ENCODE measurements at regions not wholly inside any gene's neighbourhood (a gene's known extent, or its start where the extent isn't known, plus 50 kb on each side); places are given as distances from the start of the nearest gene placed in this dataset.

- H3K27me3 ChIP-seq (ENCODE audit: control insufficient read depth, extremely low read depth, insufficient read depth, low read length): no peaks in the 10 kb centered on the region
- H3K27ac ChIP-seq (ENCODE audit: control insufficient read depth, insufficient read depth, low read length): no peak overlapping the region
- TF ChIP-seq CTCF (optimal IDR thresholded peaks at IDR 0.05 in 1 of 3, IDR thresholded peaks at IDR 0.05 in 1 of 3, conservative IDR thresholded peaks at IDR 0.05 in 1 of 3; ENCODE audit: extremely low read depth in 1 of 3, insufficient read depth in 2 of 3, low read length in 3 of 3) (no peak), EZH2 (IDR thresholded peaks at IDR 0.05; ENCODE audit: low read length) (no peak)
- H3K4me1 ChIP-seq (ENCODE audit: control insufficient read depth, extremely low read depth, insufficient read depth, low read length): no peaks in the 10 kb centered on the region
- H2AFZ ChIP-seq (ENCODE audit: control insufficient read depth, low read length): no peak overlapping the region
- H3K4me2 ChIP-seq (ENCODE audit: control insufficient read depth, extremely low read depth, insufficient read depth, low read depth, low read length): no peak overlapping the region
- H4K20me1 ChIP-seq (ENCODE audit: control insufficient read depth, extremely low read depth, insufficient read depth, low read length): no peaks in the 10 kb centered on the region
- dilution Hi-C loops (cut with MboI; ENCODE audit: extremely low pct_ligation_motif_present, low sequenced_read_pairs): no loop called here
- no peaks in the 10 kb centered on the region for H3K9me1 ChIP-seq (ENCODE audit: control insufficient read depth, extremely low read depth, insufficient read depth, low read length)
- H3K9ac ChIP-seq (ENCODE audit: control insufficient read depth, extremely low read depth, insufficient read depth, low read length): no peak overlapping the region
- DNase-seq (ENCODE audit: low read depth, low spot score): no peak
- no peak overlapping the region for H3K4me3 ChIP-seq (ENCODE audit: control insufficient read depth in 2 of 3, extremely low read depth in 1 of 3, insufficient read depth in 2 of 3, low read depth in 1 of 3, low read length in 3 of 3)
- no peaks in the 10 kb centered on the region for H3K79me2 ChIP-seq (ENCODE audit: control insufficient read depth, insufficient read depth, low read length)
- no peak for FAIRE-seq
- H3K9me3 ChIP-seq (ENCODE audit: control insufficient read depth, low read depth, low read length): peaks cover 2% of the 10 kb centered on the region
- no peaks in the 10 kb centered on the region for H3K36me3 ChIP-seq (ENCODE audit: control insufficient read depth in 2 of 2, extremely low read depth in 1 of 2, insufficient read depth in 2 of 2, low read length in 2 of 2)
These were observed 418.3 kb upstream of the CYRIA start for GRCh38 chr2:17083902-17084301.

DNA sequence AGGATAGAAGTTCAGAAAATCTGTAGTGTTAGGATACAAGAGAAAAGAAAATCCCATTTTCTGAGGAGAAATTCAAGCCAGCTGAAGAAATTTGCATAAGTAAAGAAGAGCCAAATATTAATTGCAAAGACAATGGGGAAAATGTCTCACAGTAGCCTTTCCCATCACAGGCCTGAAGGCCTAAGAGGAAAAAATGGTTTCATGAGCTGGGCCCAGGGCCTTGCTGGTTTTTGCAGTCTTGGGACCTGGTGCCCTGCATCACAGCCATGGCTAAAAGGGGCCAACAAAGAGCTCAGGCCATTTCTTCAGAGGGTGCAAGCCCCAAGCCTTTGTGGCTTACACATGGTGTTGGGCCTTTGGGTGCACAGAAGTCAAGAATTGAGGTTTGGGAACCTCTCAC lies 413.6 kb upstream of the CYRIA start:
- Histone ChIP-seq H3K36me3 (ENCODE audit: control insufficient read depth in 2 of 2, extremely low read depth in 1 of 2, insufficient read depth in 2 of 2, low read length in 2 of 2) (no peaks in the 10 kb centered on the region), H3K27ac (ENCODE audit: control insufficient read depth, insufficient read depth, low read length) (no peak overlapping the region), H3K27me3 (ENCODE audit: control insufficient read depth, extremely low read depth, insufficient read depth, low read length) (no peaks in the 10 kb centered on the region), H3K4me3 (ENCODE audit: control insufficient read depth in 2 of 3, extremely low read depth in 1 of 3, insufficient read depth in 2 of 3, low read depth in 1 of 3, low read length in 3 of 3) (no peak overlapping the region), H3K9me1 (ENCODE audit: control insufficient read depth, extremely low read depth, insufficient read depth, low read length) (no peaks in the 10 kb centered on the region), H3K4me1 (ENCODE audit: control insufficient read depth, extremely low read depth, insufficient read depth, low read length) (no peaks in the 10 kb centered on the region), H3K4me2 (ENCODE audit: control insufficient read depth, extremely low read depth, insufficient read depth, low read depth, low read length) (no peak overlapping the region), H3K9ac (ENCODE audit: control insufficient read depth, extremely low read depth, insufficient read depth, low read length) (no peak overlapping the region), H3K79me2 (ENCODE audit: control insufficient read depth, insufficient read depth, low read length) (no peaks in the 10 kb centered on the region), H2AFZ (ENCODE audit: control insufficient read depth, low read length) (no peak overlapping the region), H4K20me1 (ENCODE audit: control insufficient read depth, extremely low read depth, insufficient read depth, low read length) (no peaks in the 10 kb centered on the region), H3K9me3 (ENCODE audit: control insufficient read depth, low read depth, low read length) (peaks cover 2% of the 10 kb centered on the region)
- FAIRE-seq: no peak
- TF ChIP-seq EZH2 (IDR thresholded peaks at IDR 0.05; ENCODE audit: low read length): no peak
- no peak for TF ChIP-seq CTCF (optimal IDR thresholded peaks at IDR 0.05 in 1 of 3, IDR thresholded peaks at IDR 0.05 in 1 of 3, conservative IDR thresholded peaks at IDR 0.05 in 1 of 3; ENCODE audit: extremely low read depth in 1 of 3, insufficient read depth in 2 of 3, low read length in 3 of 3)
- dilution Hi-C loops (cut with MboI; ENCODE audit: extremely low pct_ligation_motif_present, low sequenced_read_pairs): no loop called here
- DNase-seq (ENCODE audit: low read depth, low spot score): no peak
